ENCODE measurements at regions not wholly inside any gene's neighbourhood (a gene's known extent, or its start where the extent isn't known, plus 50 kb on each side); places are given as distances from the start of the nearest gene placed in this dataset.

GRCh38 chr1:64366821-64367220 is 103.1 kb upstream of the CACHD1 start:
- intact Hi-C loops (cut with micrococcal nuclease) (no loop called here), in situ Hi-C loops (cut with MboI; ENCODE audit: low sequenced_read_pairs) (no loop called here), dilution Hi-C loops (cut with HindIII; ENCODE audit: low sequenced_read_pairs, unreplicated experiment) (no loop called here)
- ChIA-PET POLR2A (ENCODE audit: unreplicated experiment) (no interaction called here), CTCF (no interaction called here)
- no peak overlapping the region for H4K91ac ChIP-seq (ENCODE audit: insufficient read depth, low read depth, low read length)
- 20% methylated on average over 1 of the region's 2 CpGs; no CpG with 5 or more reads in 1 of the 2 experiments for WGBS, 2 experiments (ENCODE audit: extremely low coverage in 2 of 2, insufficient read length in 1 of 2)
- TF ChIP-seq SMC3 (IDR thresholded peaks at IDR 0.05; ENCODE audit: low read depth, low read length) (no peak), RCOR1 (IDR thresholded peaks at IDR 0.05; ENCODE audit: insufficient replicate concordance, low read length) (no peak), FOS (IDR thresholded peaks at IDR 0.05; ENCODE audit: low read depth, low read length) (no peak), MXI1 (IDR thresholded peaks at IDR 0.05; ENCODE audit: borderline replicate concordance, low read depth, low read length) (no peak), CEBPB (IDR thresholded peaks at IDR 0.05; ENCODE audit: low read depth, low read length) (no peak), RFX5 (IDR thresholded peaks at IDR 0.05; ENCODE audit: low read depth, low read length) (no peak), POLR2A (IDR thresholded peaks at IDR 0.05; ENCODE audit: low read depth, low read length) (no peak), MAFK (IDR thresholded peaks at IDR 0.05; ENCODE audit: low read depth, low read length) (no peak), BHLHE40 (IDR thresholded peaks at IDR 0.05; ENCODE audit: low read depth, low read length) (no peak), USF2 (IDR thresholded peaks at IDR 0.05; ENCODE audit: low read depth, low read length) (no peak), ELK1 (IDR thresholded peaks at IDR 0.05; ENCODE audit: borderline replicate concordance, low read depth, low read length) (no peak), CTCF (conservative IDR thresholded peaks at IDR 0.05; ENCODE audit: low read depth, low read length) (no peak), NFE2L2 (IDR thresholded peaks at IDR 0.05; ENCODE audit: low read depth, low read length) (no peak)
- no peak overlapping the region for H2BK15ac ChIP-seq (ENCODE audit: low read depth, low read length)
- H3K9me3 ChIP-seq (ENCODE audit: control insufficient read depth, insufficient read depth, low read length): no peaks in the 10 kb centered on the region
- no peak overlapping the region for H3K14ac ChIP-seq (replicated peaks; ENCODE audit: low read depth, low read length)
- H3K4me1 ChIP-seq (ENCODE audit: control insufficient read depth, insufficient read depth, low read length): no peaks in the 10 kb centered on the region
- H2BK20ac ChIP-seq (ENCODE audit: low read depth, low read length): no peak overlapping the region
- H3K4me3 ChIP-seq (ENCODE audit: insufficient read depth, low read depth, low read length): no peak overlapping the region
- H2AK5ac ChIP-seq (ENCODE audit: low read depth, low read length): no peak overlapping the region
- no peaks in the 10 kb centered on the region for H3K9me1 ChIP-seq (ENCODE audit: insufficient read depth, low read length)
- no peak for DNase-seq
- H2BK5ac ChIP-seq (ENCODE audit: low read depth, low read length, poor library complexity, severe bottlenecking): no peak overlapping the region
- H3K4me2 ChIP-seq (ENCODE audit: low read depth, low read length): no peak overlapping the region
- H3K27me3 ChIP-seq (ENCODE audit: control insufficient read depth, insufficient read depth, low read length): peaks cover 3% of the 10 kb centered on the region; the same call in 1 of the 2 replicates
- no peaks in the 10 kb centered on the region for H4K20me1 ChIP-seq (ENCODE audit: insufficient read depth, low read length)
- no peak overlapping the region for H4K8ac ChIP-seq (ENCODE audit: low read depth in 2 of 2, low read length in 2 of 2)
- no peak overlapping the region for H4K5ac ChIP-seq (ENCODE audit: low read depth, low read length)
- ATAC-seq (ENCODE audit: low read depth): no peak
- H2AFZ ChIP-seq (replicated peaks; ENCODE audit: low read length, poor library complexity): no peak overlapping the region
- no peak overlapping the region for H3K56ac ChIP-seq (ENCODE audit: extremely low read depth, insufficient read depth, low read length)
- H2BK120ac ChIP-seq (ENCODE audit: low read depth, low read length): no peak overlapping the region
- no peak overlapping the region for H3K27ac ChIP-seq (ENCODE audit: insufficient read depth, low read length)
- H3K23ac ChIP-seq (ENCODE audit: low read depth, low read length): no peak overlapping the region
- H3K4ac ChIP-seq (ENCODE audit: low read depth, low read length): no peak overlapping the region
- no peaks in the 10 kb centered on the region for H3K79me1 ChIP-seq (ENCODE audit: low read depth in 1 of 2, low read length in 2 of 2)
- no peak overlapping the region for H3K9ac ChIP-seq (ENCODE audit: low read depth, low read length)
- no peaks in the 10 kb centered on the region for H3K36me3 ChIP-seq (ENCODE audit: control insufficient read depth, insufficient read depth, low read length)
- no TSS peak for BruUV-seq (replicated peaks)
- no peak overlapping the region for H2AK9ac ChIP-seq (replicated peaks; ENCODE audit: low read depth, low read length, poor library complexity)
- no peak overlapping the region for H3K18ac ChIP-seq (ENCODE audit: low read depth, low read length)
